ENCODE measurements at regions not wholly inside any gene's neighbourhood (a gene's known extent, or its start where the extent isn't known, plus 50 kb on each side); places are given as distances from the start of the nearest gene placed in this dataset.

- DNase-seq = no peak
- Histone ChIP-seq H3K4me1 (no peaks in the 10 kb centered on the region), H3K9me3 (no peaks in the 10 kb centered on the region), H3K27ac (no peak overlapping the region), H3K27me3 (no peaks in the 10 kb centered on the region), H3K4me3 (no peak overlapping the region), H3K36me3 (no peaks in the 10 kb centered on the region)
- TF ChIP-seq CTCF (IDR thresholded peaks at IDR 0.05) = no peak
- intact Hi-C loops (cut with DNase I) = no loop called here
Observed at GRCh38 chr12:87283111-87283510, 746.1 kb downstream of the C12orf50 start.

DNA sequence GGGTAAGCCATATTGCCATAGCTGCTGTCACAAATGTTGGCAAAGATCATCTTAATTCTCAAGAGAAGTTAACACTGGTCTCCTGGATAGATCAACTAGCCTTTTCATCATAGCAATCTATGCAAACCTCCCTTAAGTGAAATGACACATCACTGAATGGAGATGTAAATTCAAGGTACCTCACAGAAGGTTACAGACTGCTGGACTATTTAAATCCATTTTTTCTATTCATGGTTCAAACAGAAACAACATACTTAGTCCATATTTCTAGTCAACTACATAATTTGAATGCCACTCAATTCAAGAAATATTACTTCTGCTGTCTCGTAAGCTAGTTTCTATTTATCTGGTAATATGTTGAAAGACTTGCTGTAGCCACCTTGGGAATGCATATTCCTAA, 748.3 kb downstream of the C12orf50 start:
- intact Hi-C loops (cut with DNase I) = no loop called here
- Histone ChIP-seq H3K4me3 (no peak overlapping the region), H3K27ac (no peak overlapping the region), H3K4me1 (no peaks in the 10 kb centered on the region), H3K27me3 (no peaks in the 10 kb centered on the region), H3K36me3 (no peaks in the 10 kb centered on the region), H3K9me3 (no peaks in the 10 kb centered on the region)
- DNase-seq = no peak
- no peak for TF ChIP-seq POLR2AphosphoS5 (IDR thresholded peaks at IDR 0.05)
- no peak for TF ChIP-seq CTCF (IDR thresholded peaks at IDR 0.05)
- TF ChIP-seq POLR2A (IDR thresholded peaks at IDR 0.05) = no peak
- no peak for TF ChIP-seq EP300 (IDR thresholded peaks at IDR 0.05)
- WGBS, 2 donors = 74 to 91% methylated on average over 1 of the region's 1 CpG

DNA sequence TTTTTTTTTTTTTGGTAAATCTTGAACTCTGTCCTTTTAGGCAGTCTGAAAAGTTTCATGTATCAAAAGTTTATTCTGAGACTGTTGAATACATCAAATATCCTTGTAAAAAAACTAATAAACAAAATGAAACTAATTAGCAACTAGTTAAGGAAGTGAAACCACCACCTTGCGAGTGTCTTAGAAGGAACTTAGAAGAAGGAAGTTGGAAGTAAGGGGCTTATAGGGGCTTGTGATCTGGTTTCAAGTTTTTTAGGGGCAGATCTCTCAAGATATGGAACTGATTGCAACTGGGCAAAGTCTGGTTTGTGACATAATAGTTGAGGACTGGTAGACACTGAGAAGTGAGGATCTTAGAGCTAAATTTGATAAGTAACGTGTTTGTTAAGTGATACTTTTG, 748.8 kb downstream of the C12orf50 start:
- no peak for DNase-seq
- TF ChIP-seq POLR2AphosphoS5 (IDR thresholded peaks at IDR 0.05) (no peak), POLR2A (IDR thresholded peaks at IDR 0.05) (no peak)
- WGBS, 2 donors = 56 to 79% methylated on average over 2 of the region's 2 CpGs
- no peaks in the 10 kb centered on the region for H3K4me1 ChIP-seq
- H3K36me3 ChIP-seq = no peaks in the 10 kb centered on the region
- intact Hi-C loops (cut with DNase I) = no loop called here
- H3K4me3 ChIP-seq = no peak overlapping the region
- no peak overlapping the region for H3K27ac ChIP-seq
- no peaks in the 10 kb centered on the region for H3K27me3 ChIP-seq
- H3K9me3 ChIP-seq = no peaks in the 10 kb centered on the region

- Histone ChIP-seq H3K9me3 (no peaks in the 10 kb centered on the region), H3K36me3 (no peaks in the 10 kb centered on the region), H3K27ac (no peak overlapping the region), H3K4me3 (no peak overlapping the region), H3K4me1 (no peaks in the 10 kb centered on the region), H3K27me3 (no peaks in the 10 kb centered on the region)
- no peak for TF ChIP-seq POLR2AphosphoS5 (IDR thresholded peaks at IDR 0.05)
- TF ChIP-seq EP300 (IDR thresholded peaks at IDR 0.05) = no peak
- TF ChIP-seq CTCF (IDR thresholded peaks at IDR 0.05) = no peak
- no peak for TF ChIP-seq POLR2A (IDR thresholded peaks at IDR 0.05)
- intact Hi-C loops (cut with DNase I) = no loop called here
- no peak for DNase-seq
- 53 to 60% methylated on average over 4 of the region's 4 CpGs for WGBS, 2 donors
Observed at GRCh38 chr12:87274594-87275245, 754.5 kb downstream of the C12orf50 start.

DNA sequence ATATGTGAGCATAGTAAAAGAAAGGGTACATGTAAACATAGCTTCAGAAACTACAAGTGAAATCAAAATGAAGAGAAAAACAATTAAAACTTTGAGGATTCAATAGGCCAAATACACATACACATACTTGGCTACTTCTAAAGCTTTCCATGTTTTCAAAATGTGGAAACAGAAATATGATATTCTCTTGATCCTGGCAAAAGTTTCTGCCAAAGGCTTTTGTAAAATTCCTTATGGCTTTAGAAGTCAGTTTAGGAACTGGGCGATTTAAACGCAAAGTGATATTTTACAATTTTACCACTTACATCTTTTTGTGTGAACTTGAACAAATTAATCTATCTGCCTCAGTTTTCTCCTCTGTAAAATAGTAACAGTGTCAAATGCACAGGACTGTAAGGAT, 756.4 kb downstream of the C12orf50 start:
- Histone ChIP-seq H3K9me3 (no peaks in the 10 kb centered on the region), H3K4me3 (no peak overlapping the region), H3K27me3 (no peaks in the 10 kb centered on the region), H3K36me3 (no peaks in the 10 kb centered on the region), H3K4me1 (no peaks in the 10 kb centered on the region), H3K27ac (no peak overlapping the region)
- WGBS, 2 donors = 87 to 96% methylated on average over 2 of the region's 2 CpGs
- TF ChIP-seq EP300 (IDR thresholded peaks at IDR 0.05) (no peak), POLR2A (IDR thresholded peaks at IDR 0.05) (no peak), CTCF (IDR thresholded peaks at IDR 0.05) (no peak), POLR2AphosphoS5 (IDR thresholded peaks at IDR 0.05) (no peak)
- intact Hi-C loops (cut with DNase I) = no loop called here
- no peak for DNase-seq
